ENCODE measurements at regions not wholly inside any gene's neighbourhood (a gene's known extent, or its start where the extent isn't known, plus 50 kb on each side); places are given as distances from the start of the nearest gene placed in this dataset.
"Not testable (repeated sequence)": the region's sequence is repeated elsewhere in the genome, so short reads cannot be mapped to it uniquely, and the experiment has no call there.

DNA sequence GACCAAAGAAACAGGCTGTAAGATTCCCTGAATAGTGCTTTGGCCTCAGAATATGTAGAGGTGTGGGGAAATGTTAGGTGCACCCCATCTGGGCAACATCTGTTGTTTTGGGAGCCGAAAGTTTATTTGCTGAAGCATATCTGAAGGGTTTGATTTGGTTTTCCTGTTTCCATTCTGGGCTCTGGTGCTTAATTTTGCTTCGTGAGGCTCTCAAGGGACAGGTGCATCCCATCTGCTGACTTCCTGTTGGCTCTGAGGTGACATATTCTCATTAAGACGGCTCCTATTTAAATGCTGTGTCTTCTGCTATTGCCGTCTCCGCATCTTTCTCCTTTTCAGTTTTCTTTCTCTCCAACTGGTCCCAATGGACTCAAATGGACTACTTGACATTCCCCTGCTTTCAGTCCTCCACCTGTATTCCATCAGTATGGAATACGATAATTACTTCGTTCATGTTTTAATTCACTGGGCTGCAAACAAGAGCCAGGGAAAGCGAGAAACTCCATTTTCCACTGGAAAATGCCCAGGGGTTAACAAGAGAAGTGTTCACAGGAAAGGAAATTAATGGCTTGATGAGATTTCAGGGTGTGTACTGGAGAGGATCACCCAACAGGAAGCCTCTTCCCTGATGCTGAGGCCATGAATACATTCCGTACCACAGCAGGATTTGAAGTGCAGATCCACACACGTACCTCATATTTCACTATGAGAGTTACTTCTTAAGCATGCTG, 104.0 kb downstream of the MTX3 start:
- DNase-seq: no peak
- H3K9me3 Mint-ChIP-seq: no peaks in the 10 kb centered on the region
- intact Hi-C loops (cut with micrococcal nuclease): no loop called here
- no peaks in the 10 kb centered on the region for H3K27me3 Mint-ChIP-seq (ENCODE audit: low read depth)
- CTCF ChIA-PET: interaction anchor here (1.4 kb wide), 1 partner anchor 8 kb away, joined by 4 read pairs; no protein-coding TSS in a partner anchor
- no peaks in the 10 kb centered on the region for H3K36me3 Mint-ChIP-seq (ENCODE audit: low read depth)
- no peak overlapping the region for H3K27ac Mint-ChIP-seq
- H3K4me3 Mint-ChIP-seq: no peak overlapping the region
- no peaks in the 10 kb centered on the region for H3K4me1 Mint-ChIP-seq (ENCODE audit: low read depth)

GRCh38 chr5:79886456-79886855, 104.6 kb downstream of the MTX3 start:
- no peaks in the 10 kb centered on the region for H3K4me1 Mint-ChIP-seq (ENCODE audit: low read depth)
- no peaks in the 10 kb centered on the region for H3K36me3 Mint-ChIP-seq (ENCODE audit: low read depth)
- H3K9me3 Mint-ChIP-seq: no peaks in the 10 kb centered on the region
- no peak overlapping the region for H3K27ac Mint-ChIP-seq
- H3K27me3 Mint-ChIP-seq (ENCODE audit: low read depth): no peaks in the 10 kb centered on the region
- CTCF ChIA-PET: no interaction called here
- DNase-seq: no peak
- intact Hi-C loops (cut with micrococcal nuclease): no loop called here
- H3K4me3 Mint-ChIP-seq: no peak overlapping the region

- H3K9me3 Mint-ChIP-seq; H3K27me3 Mint-ChIP-seq (ENCODE audit: low read depth); H3K4me1 Mint-ChIP-seq (ENCODE audit: low read depth); H3K36me3 Mint-ChIP-seq (ENCODE audit: low read depth); CTCF ChIA-PET; DNase-seq; H3K4me3 Mint-ChIP-seq; H3K27ac Mint-ChIP-seq: not testable (repeated sequence)
- intact Hi-C loops (cut with micrococcal nuclease): loop anchor here (5.0 kb wide), 1 partner anchor 427 kb away; no protein-coding TSS in a partner anchor
These were observed 111.2 kb downstream of the MTX3 start for GRCh38 chr5:79879880-79880279.

GRCh38 chr5:79878721-79879336, 112.2 kb downstream of the MTX3 start:
- Mint-ChIP-seq H3K4me3 (no peak overlapping the region), H3K4me1 (ENCODE audit: low read depth) (no peaks in the 10 kb centered on the region), H3K9me3 (no peaks in the 10 kb centered on the region), H3K27me3 (ENCODE audit: low read depth) (no peaks in the 10 kb centered on the region), H3K36me3 (ENCODE audit: low read depth) (no peaks in the 10 kb centered on the region), H3K27ac (no peak overlapping the region)
- CTCF ChIA-PET: interaction anchor here (0.6 to 2.5 kb wide), 12 partner anchors 9 to 429 kb away, joined by 3 to 32 read pairs (median 4); no protein-coding TSS in a partner anchor
- peak; percentile 65 for DNase-seq
- intact Hi-C loops (cut with micrococcal nuclease): loop anchor here (1.0 to 5.0 kb wide), 2 partner anchors 204 to 428 kb away; no protein-coding TSS in a partner anchor

- H3K27ac Mint-ChIP-seq: no peak overlapping the region
- H3K27me3 Mint-ChIP-seq (ENCODE audit: low read depth): no peaks in the 10 kb centered on the region
- H3K36me3 Mint-ChIP-seq (ENCODE audit: low read depth): no peaks in the 10 kb centered on the region
- DNase-seq: no peak
- no peaks in the 10 kb centered on the region for H3K9me3 Mint-ChIP-seq
- H3K4me1 Mint-ChIP-seq (ENCODE audit: low read depth): no peaks in the 10 kb centered on the region
- CTCF ChIA-PET: interaction anchor here (0.6 to 2.5 kb wide), 10 partner anchors 10 to 430 kb away, joined by 3 to 32 read pairs (median 4); no protein-coding TSS in a partner anchor
- intact Hi-C loops (cut with micrococcal nuclease): loop anchor here (1.0 to 5.0 kb wide), 2 partner anchors 205 to 429 kb away; no protein-coding TSS in a partner anchor
- H3K4me3 Mint-ChIP-seq: no peak overlapping the region
These were observed 112.9 kb downstream of the MTX3 start for GRCh38 chr5:79878136-79878679.

- Mint-ChIP-seq H3K4me3 (no peak overlapping the region), H3K36me3 (ENCODE audit: low read depth) (no peaks in the 10 kb centered on the region), H3K4me1 (ENCODE audit: low read depth) (no peaks in the 10 kb centered on the region), H3K27ac (no peak overlapping the region), H3K9me3 (no peaks in the 10 kb centered on the region), H3K27me3 (ENCODE audit: low read depth) (no peaks in the 10 kb centered on the region)
- CTCF ChIA-PET: interaction anchor here (1.0 to 1.5 kb wide), 2 partner anchors 18 to 207 kb away, joined by 3 to 5 read pairs; no protein-coding TSS in a partner anchor
- intact Hi-C loops (cut with micrococcal nuclease): loop anchor here (5.0 kb wide), 1 partner anchor 431 kb away; no protein-coding TSS in a partner anchor
- DNase-seq: no peak
These were observed 114.6 kb downstream of the MTX3 start for GRCh38 chr5:79876456-79876855.

DNA sequence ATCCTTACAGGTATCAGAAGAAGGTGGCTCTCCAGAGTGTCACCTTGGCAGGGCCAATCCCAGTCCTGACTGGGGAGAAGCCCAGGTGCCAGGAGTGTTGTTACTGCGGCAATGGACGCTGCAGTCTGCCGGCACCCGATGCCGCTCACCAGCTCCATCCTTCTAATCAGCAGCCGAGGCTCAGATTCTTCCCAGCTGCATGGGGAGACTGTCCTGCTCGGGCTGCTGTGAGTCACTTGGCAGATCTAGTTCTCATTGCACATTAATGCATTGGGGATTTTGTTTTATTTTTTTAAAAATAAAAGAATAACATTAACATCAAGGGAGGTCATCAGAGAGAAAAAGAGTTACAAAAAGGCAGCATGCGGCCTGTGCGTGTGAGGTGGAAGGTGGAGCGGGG, 115.8 kb downstream of the MTX3 start:
- Mint-ChIP-seq H3K27ac (no peak overlapping the region), H3K4me1 (ENCODE audit: low read depth) (no peaks in the 10 kb centered on the region), H3K36me3 (ENCODE audit: low read depth) (no peaks in the 10 kb centered on the region), H3K27me3 (ENCODE audit: low read depth) (peaks cover 1% of the 10 kb centered on the region), H3K4me3 (no peak overlapping the region), H3K9me3 (no peaks in the 10 kb centered on the region)
- intact Hi-C loops (cut with micrococcal nuclease): loop anchor here (5.0 kb wide), 1 partner anchor 432 kb away; no protein-coding TSS in a partner anchor
- no peak for DNase-seq
- CTCF ChIA-PET: interaction anchor here (1.5 to 1.7 kb wide), 2 partner anchors 11 to 209 kb away, joined by 4 to 7 read pairs; no protein-coding TSS in a partner anchor

- H3K27me3 Mint-ChIP-seq (ENCODE audit: low read depth): peaks cover 7% of the 10 kb centered on the region
- H3K4me1 Mint-ChIP-seq (ENCODE audit: low read depth): no peaks in the 10 kb centered on the region
- H3K4me3 Mint-ChIP-seq: no peak overlapping the region
- intact Hi-C loops (cut with micrococcal nuclease): no loop called here
- CTCF ChIA-PET: no interaction called here
- no peaks in the 10 kb centered on the region for H3K36me3 Mint-ChIP-seq (ENCODE audit: low read depth)
- no peak for DNase-seq
- H3K9me3 Mint-ChIP-seq: no peaks in the 10 kb centered on the region
- no peak overlapping the region for H3K27ac Mint-ChIP-seq
These were observed 117.9 kb downstream of the MTX3 start for GRCh38 chr5:79873187-79873586.

DNA sequence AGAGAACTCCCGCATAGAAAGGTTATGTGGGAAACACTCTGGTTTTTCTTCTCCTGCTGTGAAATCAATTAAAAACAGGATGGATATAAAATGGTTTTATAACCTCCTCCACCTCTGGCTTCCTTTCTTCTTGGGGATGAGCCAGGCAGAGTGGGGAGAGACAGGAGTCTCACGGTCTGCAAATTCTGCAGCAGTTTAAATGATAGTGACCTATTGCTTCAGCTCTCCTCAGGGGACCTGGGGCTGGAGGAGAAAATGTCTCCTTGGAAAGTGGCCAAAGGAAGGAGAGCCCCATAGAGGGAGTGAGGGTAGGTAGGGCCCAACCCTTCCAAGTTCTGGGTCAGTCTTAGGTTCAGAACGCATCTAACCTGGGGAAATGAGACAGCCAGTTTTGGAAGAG, 118.8 kb downstream of the MTX3 start:
- CTCF ChIA-PET: no interaction called here
- H3K9me3 Mint-ChIP-seq: no peaks in the 10 kb centered on the region

GRCh38 chr5:79871364-79872120, 119.5 kb downstream of the MTX3 start:
- Mint-ChIP-seq H3K27ac (no peak overlapping the region), H3K4me3 (no peak overlapping the region), H3K9me3 (no peaks in the 10 kb centered on the region), H3K27me3 (ENCODE audit: low read depth) (peaks cover 7% of the 10 kb centered on the region), H3K4me1 (ENCODE audit: low read depth) (no peaks in the 10 kb centered on the region), H3K36me3 (ENCODE audit: low read depth) (no peaks in the 10 kb centered on the region)
- CTCF ChIA-PET: no interaction called here
- intact Hi-C loops (cut with micrococcal nuclease): no loop called here
- DNase-seq: no peak

More for the DNA sequence above, 118.8 kb downstream of the MTX3 start:
- Mint-ChIP-seq H3K4me3 (no peak overlapping the region), H3K4me1 (ENCODE audit: low read depth) (no peaks in the 10 kb centered on the region), H3K27ac (no peak overlapping the region), H3K36me3 (ENCODE audit: low read depth) (no peaks in the 10 kb centered on the region), H3K27me3 (ENCODE audit: low read depth) (peaks cover 7% of the 10 kb centered on the region)
- intact Hi-C loops (cut with micrococcal nuclease): no loop called here
- DNase-seq: no peak

DNA sequence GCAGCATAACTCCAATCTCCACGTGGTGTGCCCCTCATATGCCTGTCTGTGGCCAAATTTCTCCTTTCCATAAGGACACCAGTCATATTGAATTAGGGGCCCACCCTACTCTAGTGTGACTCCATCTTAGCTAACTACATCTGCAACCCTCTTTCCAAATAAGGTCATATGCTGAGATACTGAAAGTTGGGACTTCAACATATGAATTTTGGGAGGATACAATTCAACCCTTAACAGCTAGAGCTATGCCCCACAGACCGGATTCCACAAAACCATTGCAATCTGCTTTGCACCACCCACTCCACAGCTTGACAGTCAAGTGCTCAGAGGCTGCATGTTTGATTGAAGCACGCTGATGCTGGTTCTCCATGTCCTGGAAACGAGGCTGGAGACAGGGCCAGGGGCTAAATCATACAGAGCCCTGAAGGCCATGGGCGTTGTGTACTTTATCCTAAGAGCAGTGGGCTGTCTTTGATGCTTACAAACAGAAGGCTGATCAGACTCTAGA, 122.8 kb downstream of the MTX3 start:
- Mint-ChIP-seq H3K9me3 (no peaks in the 10 kb centered on the region), H3K4me1 (ENCODE audit: low read depth) (no peaks in the 10 kb centered on the region), H3K27ac (no peak overlapping the region), H3K27me3 (ENCODE audit: low read depth) (peaks cover 7% of the 10 kb centered on the region), H3K4me3 (no peak overlapping the region), H3K36me3 (ENCODE audit: low read depth) (no peaks in the 10 kb centered on the region)
- intact Hi-C loops (cut with micrococcal nuclease): no loop called here
- DNase-seq: no peak
- CTCF ChIA-PET: interaction anchor here (0.6 to 1.4 kb wide), 6 partner anchors 10 to 479 kb away, joined by 3 to 6 read pairs (median 4); no protein-coding TSS in a partner anchor

DNA sequence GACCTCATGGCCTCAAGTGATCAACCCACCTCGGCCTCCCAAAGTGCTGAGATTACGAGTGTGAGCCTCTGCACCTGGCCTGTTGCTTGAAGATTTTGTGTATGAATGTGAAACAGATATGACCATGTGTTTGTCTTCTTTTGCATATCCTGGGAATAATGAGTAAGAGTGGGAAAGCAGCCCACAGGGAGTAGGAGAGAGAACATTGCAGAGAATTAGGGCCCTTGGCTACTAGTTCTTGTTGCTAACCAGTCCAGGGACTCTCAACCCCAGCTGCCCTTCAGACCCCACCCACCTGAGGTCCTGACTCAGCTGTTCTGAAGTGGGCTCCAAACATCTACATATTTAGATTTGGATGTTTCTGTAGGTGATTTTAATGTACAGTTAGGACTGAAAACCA, 125.5 kb downstream of the MTX3 start:
- DNase-seq: no peak
- no peak overlapping the region for H3K27ac Mint-ChIP-seq
- no peak overlapping the region for H3K4me3 Mint-ChIP-seq
- CTCF ChIA-PET: no interaction called here
- H3K9me3 Mint-ChIP-seq: no peaks in the 10 kb centered on the region
- no peaks in the 10 kb centered on the region for H3K36me3 Mint-ChIP-seq (ENCODE audit: low read depth)
- H3K27me3 Mint-ChIP-seq (ENCODE audit: low read depth): peaks cover 7% of the 10 kb centered on the region
- intact Hi-C loops (cut with micrococcal nuclease): no loop called here
- no peaks in the 10 kb centered on the region for H3K4me1 Mint-ChIP-seq (ENCODE audit: low read depth)

Measured in activated naive CD4-positive, alpha-beta T cell treated with anti-CD3 and anti-CD28 coated beads for 36 hours (primary cell).